Endothelial cell of umbilical vein (primary cell): ENCODE measurements at regions not wholly inside any gene's neighbourhood (a gene's known extent, or its start where the extent isn't known, plus 50 kb on each side); places are given as distances from the start of the nearest gene placed in this dataset.

Source experiments
- BruUV-seq: library from RNA; stranded (reverse); fragments of 400-500 nt; replicated peaks from 2 replicates; lab custom pipeline; 2021; lab: Mats Ljungman, UMichigan
- CTCF ChIA-PET: fragments of 300-600, 350-600 bp; sonication (Branson Sonifier 250); formaldehyde crosslinking; loops from one replicate; lab custom pipeline; 2021; ENCODE audit warnings: antibody characterized with exemption, inconsistent platforms; lab: Charles Lee
- POLR2A ChIA-PET: fragments of 300-600, 350-600 bp; sonication (Branson Sonifier 250); formaldehyde crosslinking; loops from one replicate; lab custom pipeline; 2021; ENCODE audit warnings: antibody characterized with exemption, inconsistent platforms; lab: Charles Lee
- DNase-seq: peaks from one replicate; pipeline ENCODE4 v3.0.0-alpha.2; 2011; ENCODE audit warnings: low read depth, low spot score
- FAIRE-seq: peaks from 2 replicates; lab custom pipeline; 2011; peaks lifted over from hg19 to GRCh38; lab: Jason Lieb, UNC
- H2AFZ ChIP-seq: 2 replicates; pipeline ENCODE4 v1.6.0; 2012; ENCODE audit warnings: low read depth, low read length, control low read depth, inconsistent platforms
- H3K27ac ChIP-seq: 2 replicates; pipeline ENCODE4 v1.5.1; 2011; ENCODE audit warnings: low read depth, mild to moderate bottlenecking, control low read depth, low read length, moderate library complexity; ENCODE audit not compliant: insufficient read depth
- H3K27me3 ChIP-seq, 2 experiments: 2 replicates each; pipeline versions ENCODE4 v1.6.0 to v1.6.1; 2011; ENCODE audit warnings: low read length in 2 of 2, mixed read lengths in 1 of 2; ENCODE audit not compliant: control insufficient read depth in 2 of 2, insufficient read depth in 2 of 2
- H3K36me3 ChIP-seq, 2 experiments: 2 replicates in 1 of 2; 3 replicates in 1 of 2; pipeline ENCODE4 v1.5.1; 2011; ENCODE audit warnings: low read length in 2 of 2, mild to moderate bottlenecking in 1 of 2, moderate library complexity in 1 of 2; ENCODE audit not compliant: control insufficient read depth in 2 of 2, insufficient read depth in 2 of 2; ENCODE audit errors: extremely low read depth in 1 of 2
- H3K4me1 ChIP-seq: 3 replicates; pipeline ENCODE4 v1.5.1; 2011; ENCODE audit warnings: mild to moderate bottlenecking, low read length; ENCODE audit not compliant: control insufficient read depth, insufficient read depth; ENCODE audit errors: extremely low read depth
- H3K4me2 ChIP-seq: 2 replicates; pipeline ENCODE4 v1.6.1; 2011; ENCODE audit warnings: low read length, control low read depth, mixed read lengths; ENCODE audit not compliant: insufficient read depth
- H3K4me3 ChIP-seq, 3 experiments: fragments of 200-600 bp in 1 of 3; sonication (generic), shearing (Covaris generic) in 1 of 3; replicated peaks in 1 of 3; 2 replicates each; pipeline ENCODE4 v1.5.1; 2011 to 2016; ENCODE audit warnings: control low read depth in 3 of 3, low read length in 3 of 3, mild to moderate bottlenecking in 2 of 3, inconsistent platforms in 1 of 3, low read depth in 1 of 3, moderate library complexity in 1 of 3; ENCODE audit not compliant: insufficient read depth in 1 of 3
- H3K79me2 ChIP-seq: 2 replicates; pipeline ENCODE4 v1.6.0; 2012; ENCODE audit warnings: low read length, inconsistent platforms; ENCODE audit not compliant: control insufficient read depth, insufficient read depth
- H3K9ac ChIP-seq: replicated peaks from 2 replicates; pipeline ENCODE3; 2011; ENCODE audit warnings: low read length, control low read depth; ENCODE audit not compliant: insufficient read depth; ENCODE audit errors: extremely low read depth
- H3K9me1 ChIP-seq: replicated peaks from 3 replicates; pipeline ENCODE4 v1.6.0; 2011; ENCODE audit warnings: mild to moderate bottlenecking, low read length; ENCODE audit not compliant: control insufficient read depth, insufficient read depth; ENCODE audit errors: extremely low read depth
- H3K9me3 ChIP-seq: replicated peaks from 2 replicates; pipeline ENCODE4 v1.5.1; 2012; ENCODE audit warnings: low read length, inconsistent platforms; ENCODE audit not compliant: control insufficient read depth, insufficient read depth
- H4K20me1 ChIP-seq: replicated peaks from 2 replicates; pipeline ENCODE3; 2011; ENCODE audit warnings: mild to moderate bottlenecking, low read length; ENCODE audit not compliant: control insufficient read depth, insufficient read depth; ENCODE audit errors: extremely low read depth
- CTCF ChIP-seq, 2 donors: IDR thresholded peaks; 1 replicate in 1 of 2; 2 replicates in 1 of 2; pipeline ENCODE4 v1.5.1; 2011; ENCODE audit warnings: low read length in 2 of 2, mild to moderate bottlenecking in 2 of 2, moderate library complexity in 2 of 2, control low read depth in 1 of 2, inconsistent platforms in 1 of 2, low read depth in 1 of 2; ENCODE audit not compliant: insufficient read depth in 1 of 2; ENCODE audit errors: extremely low read depth in 1 of 2
- EZH2 ChIP-seq: IDR thresholded peaks from 2 replicates; pipeline ENCODE4 v1.6.1; 2012; ENCODE audit warnings: borderline replicate concordance, low read depth, mild to moderate bottlenecking, moderate library complexity, low read length, inconsistent platforms; ENCODE audit not compliant: severe bottlenecking
- FOS ChIP-seq: IDR thresholded peaks from 2 replicates; pipeline ENCODE4 v1.6.1; 2011; ENCODE audit warnings: mild to moderate bottlenecking, low read length, moderate library complexity, borderline replicate concordance; ENCODE audit not compliant: insufficient read depth
- GATA2 ChIP-seq: IDR thresholded peaks from 2 replicates; pipeline ENCODE4 v1.7.0; 2011; ENCODE audit warnings: low read depth, mild to moderate bottlenecking, moderate library complexity, mixed read lengths, low read length; ENCODE audit not compliant: insufficient read length, insufficient read depth
- JUN ChIP-seq: IDR thresholded peaks from 2 replicates; pipeline ENCODE4 v1.6.1; 2011; ENCODE audit warnings: borderline replicate concordance, low read depth; ENCODE audit not compliant: insufficient read length, insufficient read depth
- MAX ChIP-seq: IDR thresholded peaks from 2 replicates; pipeline ENCODE4 v1.6.1; 2011; ENCODE audit not compliant: insufficient read depth, insufficient read length
- MYC ChIP-seq: IDR thresholded peaks from one replicate; pipeline ENCODE4 v1.6.1; 2011; ENCODE audit warnings: mild to moderate bottlenecking, low read depth, low read length
- dilution Hi-C: fragments of 300-500 bp; cut with MboI; formaldehyde crosslinking; loops from one replicate; pipeline ENCODE4 v1.15.0; 2019; ENCODE audit warnings: low sequenced_read_pairs; ENCODE audit not compliant: extremely low pct_ligation_motif_present
- intact Hi-C: fragments of 100-400 bp; cut with micrococcal nuclease; formaldehyde crosslinking; loops from one replicate; pipeline ENCODE4 v1.10.0; 2022

GRCh38 chr3:118468801-118469200 lies 565.8 kb downstream of the IGSF11 start:
- BruUV-seq, result no TSS peak
- TF ChIP-seq EZH2, result no peak
- no peak for TF ChIP-seq MAX
- no peak for TF ChIP-seq JUN
- no peak for TF ChIP-seq GATA2
- no peak for TF ChIP-seq CTCF (IDR thresholded peaks at IDR 0.05; ENCODE audit: extremely low read depth in 1 of 2, insufficient read depth in 1 of 2, low read depth in 1 of 2, low read length in 2 of 2)
- no peak for TF ChIP-seq FOS
- H3K4me3 ChIP-seq, result no peak overlapping the region
- H2AFZ ChIP-seq, result no peak overlapping the region
- FAIRE-seq, result no peak
- ChIA-PET CTCF (no interaction called here), POLR2A (no interaction called here)
- no peak for DNase-seq
- H3K27me3 ChIP-seq, result no peaks in the 10 kb centered on the region
- H3K4me1 ChIP-seq, result no peaks in the 10 kb centered on the region
- no peak overlapping the region for H3K4me2 ChIP-seq
- H3K36me3 ChIP-seq, result no peaks in the 10 kb centered on the region
- no peaks in the 10 kb centered on the region for H3K9me1 ChIP-seq
- no peak overlapping the region for H3K27ac ChIP-seq
- H3K79me2 ChIP-seq, result no peaks in the 10 kb centered on the region
- dilution Hi-C loops (no loop called here), intact Hi-C loops (no loop called here)
- no peak overlapping the region for H3K9ac ChIP-seq
- H4K20me1 ChIP-seq, result no peaks in the 10 kb centered on the region
- H3K9me3 ChIP-seq, result no peaks in the 10 kb centered on the region

GRCh38 chr3:118472586-118472985 lies 562.1 kb downstream of the IGSF11 start:
- no TSS peak for BruUV-seq
- FAIRE-seq (no peak), DNase-seq (no peak)
- H4K20me1 ChIP-seq, result no peaks in the 10 kb centered on the region
- intact Hi-C loops, result no loop called here
- no peaks in the 10 kb centered on the region for H3K9me1 ChIP-seq
- POLR2A ChIA-PET, result no interaction called here
- no peaks in the 10 kb centered on the region for H3K4me1 ChIP-seq
- no peaks in the 10 kb centered on the region for H3K9me3 ChIP-seq
- H3K4me3 ChIP-seq, result no peak overlapping the region
- no peak overlapping the region for H2AFZ ChIP-seq
- H3K9ac ChIP-seq, result no peak overlapping the region
- TF ChIP-seq GATA2, result no peak
- peak; percentile 15 for TF ChIP-seq JUN
- no peak for TF ChIP-seq MYC
- TF ChIP-seq CTCF (IDR thresholded peaks at IDR 0.05; ENCODE audit: extremely low read depth in 1 of 2, insufficient read depth in 1 of 2, low read depth in 1 of 2, low read length in 2 of 2), result no peak
- CTCF ChIA-PET, result no interaction called here
- H3K36me3 ChIP-seq, result no peaks in the 10 kb centered on the region
- H3K79me2 ChIP-seq, result no peaks in the 10 kb centered on the region
- no peak overlapping the region for H3K4me2 ChIP-seq
- H3K27ac ChIP-seq, result no peak overlapping the region
- dilution Hi-C loops, result no loop called here
- H3K27me3 ChIP-seq, result no peaks in the 10 kb centered on the region
